ENCODE measurements at regions not wholly inside any gene's neighbourhood (a gene's known extent, or its start where the extent isn't known, plus 50 kb on each side); places are given as distances from the start of the nearest gene placed in this dataset.
A peak's percentile ranks its signal among the peaks of the same experiment; 100 is the strongest.

GRCh38 chr9:36748322-36748899 is 175.7 kb downstream of the MELK start:
- peak; percentile 76 for DNase-seq (ENCODE audit: low spot score)
- in situ Hi-C loops (cut with MboI; ENCODE audit: low sequenced_read_pairs, unreplicated experiment), result loop anchor here (25.0 kb wide), 1 partner anchor 336 kb away; the partner anchor contains the start of gene RNF38
- TF ChIP-seq, protein P1, sequence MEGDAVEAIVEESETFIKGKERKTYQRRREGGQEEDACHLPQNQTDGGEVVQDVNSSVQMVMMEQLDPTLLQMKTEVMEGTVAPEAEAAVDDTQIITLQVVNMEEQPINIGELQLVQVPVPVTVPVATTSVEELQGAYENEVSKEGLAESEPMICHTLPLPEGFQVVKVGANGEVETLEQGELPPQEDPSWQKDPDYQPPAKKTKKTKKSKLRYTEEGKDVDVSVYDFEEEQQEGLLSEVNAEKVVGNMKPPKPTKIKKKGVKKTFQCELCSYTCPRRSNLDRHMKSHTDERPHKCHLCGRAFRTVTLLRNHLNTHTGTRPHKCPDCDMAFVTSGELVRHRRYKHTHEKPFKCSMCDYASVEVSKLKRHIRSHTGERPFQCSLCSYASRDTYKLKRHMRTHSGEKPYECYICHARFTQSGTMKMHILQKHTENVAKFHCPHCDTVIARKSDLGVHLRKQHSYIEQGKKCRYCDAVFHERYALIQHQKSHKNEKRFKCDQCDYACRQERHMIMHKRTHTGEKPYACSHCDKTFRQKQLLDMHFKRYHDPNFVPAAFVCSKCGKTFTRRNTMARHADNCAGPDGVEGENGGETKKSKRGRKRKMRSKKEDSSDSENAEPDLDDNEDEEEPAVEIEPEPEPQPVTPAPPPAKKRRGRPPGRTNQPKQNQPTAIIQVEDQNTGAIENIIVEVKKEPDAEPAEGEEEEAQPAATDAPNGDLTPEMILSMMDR (IDR thresholded peaks at IDR 0.05; ENCODE audit: borderline replicate concordance, control extremely low read depth, extremely low read depth, insufficient read depth, missing control alignments), result no peak

GRCh38 chr9:36749461-36749860 is 176.8 kb downstream of the MELK start:
- in situ Hi-C loops (cut with MboI; ENCODE audit: low sequenced_read_pairs, unreplicated experiment), result loop anchor here (25.0 kb wide), 1 partner anchor 337 kb away; the partner anchor contains the start of gene RNF38
- TF ChIP-seq, protein P1 (IDR thresholded peaks at IDR 0.05; ENCODE audit: borderline replicate concordance, control extremely low read depth, extremely low read depth, insufficient read depth, missing control alignments), result no peak
- DNase-seq (ENCODE audit: low spot score), result no peak

DNA sequence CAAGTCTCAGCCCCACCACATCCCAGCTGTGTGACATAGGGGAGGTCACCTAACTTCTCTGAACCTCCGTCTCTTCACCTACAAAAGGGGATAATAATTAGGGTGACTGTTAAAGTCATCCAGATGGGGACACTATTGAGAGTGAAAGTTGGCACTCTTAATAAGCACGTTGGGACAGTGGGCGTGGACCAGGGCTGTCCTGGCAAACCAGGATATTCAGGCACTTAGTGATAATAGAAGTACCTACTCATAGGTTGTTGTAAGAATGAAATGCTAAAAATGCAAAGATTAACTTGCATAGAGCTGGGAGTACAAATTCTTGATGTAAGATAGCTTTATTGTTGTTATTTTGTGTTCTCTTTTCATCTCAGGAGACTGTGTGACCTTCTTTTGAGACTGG is 177.9 kb downstream of the MELK start:
- TF ChIP-seq, protein P1 (IDR thresholded peaks at IDR 0.05; ENCODE audit: borderline replicate concordance, control extremely low read depth, extremely low read depth, insufficient read depth, missing control alignments), result no peak
- DNase-seq (ENCODE audit: low spot score), result no peak
- in situ Hi-C loops (cut with MboI; ENCODE audit: low sequenced_read_pairs, unreplicated experiment), result no loop called here

- TF ChIP-seq, protein P1 (IDR thresholded peaks at IDR 0.05; ENCODE audit: borderline replicate concordance, control extremely low read depth, extremely low read depth, insufficient read depth, missing control alignments), result no peak
- in situ Hi-C loops (cut with MboI; ENCODE audit: low sequenced_read_pairs, unreplicated experiment), result no loop called here
- DNase-seq (ENCODE audit: low spot score), result no peak
Observed at GRCh38 chr9:36755019-36755418, 182.3 kb downstream of the MELK start.

- DNase-seq (ENCODE audit: low spot score), result no peak
- TF ChIP-seq, protein P1 (IDR thresholded peaks at IDR 0.05; ENCODE audit: borderline replicate concordance, control extremely low read depth, extremely low read depth, insufficient read depth, missing control alignments), result no peak
- in situ Hi-C loops (cut with MboI; ENCODE audit: low sequenced_read_pairs, unreplicated experiment), result no loop called here
Observed at GRCh38 chr9:36759141-36759540, 186.4 kb downstream of the MELK start.

GRCh38 chr9:36759976-36760375 is 187.3 kb downstream of the MELK start:
- in situ Hi-C loops (cut with MboI; ENCODE audit: low sequenced_read_pairs, unreplicated experiment), result no loop called here
- DNase-seq (ENCODE audit: low spot score), result no peak
- TF ChIP-seq, protein P1 (IDR thresholded peaks at IDR 0.05; ENCODE audit: borderline replicate concordance, control extremely low read depth, extremely low read depth, insufficient read depth, missing control alignments), result no peak
